Upper lobe of right lung (tissue), 1 donor: ENCODE measurements at regions not wholly inside any gene's neighbourhood (a gene's known extent, or its start where the extent isn't known, plus 50 kb on each side); places are given as distances from the start of the nearest gene placed in this dataset.

Source experiments
- ATAC-seq: fragments of 200-7000 bp; cut with Tn5 transposase; one replicate; pipeline ENCODE4 v1.9.1; 2020; ENCODE audit warnings: mild to moderate bottlenecking, moderate library complexity
- DNase-seq: peaks from one replicate; pipeline ENCODE4 v3.0.0-alpha.2; 2020
- H3K27ac ChIP-seq: fragments of 200-600 bp; one replicate; pipeline ENCODE4 v1.8.0; 2022
- H3K27me3 ChIP-seq: fragments of 200-600 bp; one replicate; pipeline ENCODE4 v1.8.0; 2022; ENCODE audit warnings: mild to moderate bottlenecking
- H3K36me3 ChIP-seq: fragments of 200-600 bp; one replicate; pipeline ENCODE4 v1.8.0; 2022
- H3K4me1 ChIP-seq: fragments of 200-600 bp; one replicate; pipeline ENCODE4 v1.8.0; 2022
- H3K4me3 ChIP-seq: fragments of 200-600 bp; one replicate; pipeline ENCODE4 v1.8.0; 2022; ENCODE audit warnings: mild to moderate bottlenecking
- H3K9me3 ChIP-seq: fragments of 200-600 bp; one replicate; pipeline ENCODE4 v1.8.0; 2022
- CTCF ChIP-seq: fragments of 200-600 bp; IDR thresholded peaks from one replicate; pipeline ENCODE4 v1.8.0; 2022; ENCODE audit warnings: antibody characterized with exemption
- intact Hi-C: fragments of 100-400 bp; cut with DNase I; formaldehyde crosslinking; loops from one replicate; pipeline ENCODE4 v1.11.0; 2022
- donor health status: DM: no; HTN: yes; CAD: no; lungs with severe emphysema.

- Histone ChIP-seq H3K4me3 (no peak overlapping the region), H3K9me3 (no peaks in the 10 kb centered on the region), H3K27me3 (no peaks in the 10 kb centered on the region), H3K27ac (no peak overlapping the region), H3K4me1 (no peaks in the 10 kb centered on the region), H3K36me3 (no peaks in the 10 kb centered on the region)
- intact Hi-C loops: no loop called here
- no peak for ATAC-seq
- no peak for DNase-seq
- TF ChIP-seq CTCF: no peak
Measured at GRCh38 chr17:68812876-68813584, 142.2 kb downstream of the ABCA8 start.

- no peaks in the 10 kb centered on the region for H3K36me3 ChIP-seq
- no peaks in the 10 kb centered on the region for H3K9me3 ChIP-seq
- no peaks in the 10 kb centered on the region for H3K27me3 ChIP-seq
- ATAC-seq: no peak
- intact Hi-C loops: no loop called here
- no peak overlapping the region for H3K4me3 ChIP-seq
- DNase-seq: no peak
- TF ChIP-seq CTCF: no peak
- peak overlapping the region; percentile 39 for H3K27ac ChIP-seq
- H3K4me1 ChIP-seq: no peaks in the 10 kb centered on the region
Measured at GRCh38 chr17:68809148-68809547, 146.0 kb downstream of the ABCA8 start.

GRCh38 chr17:68807998-68808772 is 147.0 kb downstream of the ABCA8 start:
- Histone ChIP-seq H3K4me3 (no peak overlapping the region), H3K27me3 (no peaks in the 10 kb centered on the region), H3K9me3 (no peaks in the 10 kb centered on the region), H3K27ac (no peak overlapping the region), H3K4me1 (no peaks in the 10 kb centered on the region), H3K36me3 (no peaks in the 10 kb centered on the region)
- intact Hi-C loops: no loop called here
- peak; percentile 54 for ATAC-seq
- TF ChIP-seq CTCF: no peak
- DNase-seq: no peak

- ATAC-seq (no peak), DNase-seq (no peak)
- Histone ChIP-seq H3K27me3 (no peaks in the 10 kb centered on the region), H3K9me3 (no peaks in the 10 kb centered on the region), H3K27ac (no peak overlapping the region), H3K4me1 (peaks cover 3% of the 10 kb centered on the region), H3K36me3 (no peaks in the 10 kb centered on the region), H3K4me3 (no peak overlapping the region)
- TF ChIP-seq CTCF: no peak
- intact Hi-C loops: no loop called here
Measured at GRCh38 chr17:68805609-68806008, 149.6 kb downstream of the ABCA8 start.

GRCh38 chr17:68804777-68805520 is 150.2 kb downstream of the ABCA8 start:
- H3K9me3 ChIP-seq: no peaks in the 10 kb centered on the region
- no peak overlapping the region for H3K4me3 ChIP-seq
- no peak for TF ChIP-seq CTCF
- no peaks in the 10 kb centered on the region for H3K27me3 ChIP-seq
- H3K27ac ChIP-seq: no peak overlapping the region
- H3K36me3 ChIP-seq: no peaks in the 10 kb centered on the region
- intact Hi-C loops: no loop called here
- peaks cover 4% of the 10 kb centered on the region for H3K4me1 ChIP-seq
- DNase-seq (no peak), ATAC-seq (no peak)
